Prostate gland (tissue), 2 donors: ENCODE measurements at regions not wholly inside any gene's neighbourhood (a gene's known extent, or its start where the extent isn't known, plus 50 kb on each side); places are given as distances from the start of the nearest gene placed in this dataset.

Source experiments
- POLR2AphosphoS5 ChIP-seq: sonication (generic); formaldehyde crosslinking; IDR thresholded peaks from one replicate; pipeline ENCODE4 v1.6.1; 2017; ENCODE audit warnings: antibody characterized with exemption
- TF ChIP-seq, protein P1 (sequence below), 4 experiments: fragments of 200-600 bp in 2 of 4; fragments of 450-650 bp in 2 of 4; sonication (generic) in 2 of 4; IDR thresholded peaks; 1 replicate in 3 of 4; 2 replicates in 1 of 4; pipeline ENCODE4 v1.5.1; 2016 to 2019; ENCODE audit warnings: antibody characterized with exemption in 4 of 4, mild to moderate bottlenecking in 2 of 4, moderate library complexity in 2 of 4

GRCh38 chr3:73179601-73180000 lies 118.1 kb downstream of the EBLN2 start:
- TF ChIP-seq POLR2AphosphoS5, result no peak
- TF ChIP-seq, protein P1, sequence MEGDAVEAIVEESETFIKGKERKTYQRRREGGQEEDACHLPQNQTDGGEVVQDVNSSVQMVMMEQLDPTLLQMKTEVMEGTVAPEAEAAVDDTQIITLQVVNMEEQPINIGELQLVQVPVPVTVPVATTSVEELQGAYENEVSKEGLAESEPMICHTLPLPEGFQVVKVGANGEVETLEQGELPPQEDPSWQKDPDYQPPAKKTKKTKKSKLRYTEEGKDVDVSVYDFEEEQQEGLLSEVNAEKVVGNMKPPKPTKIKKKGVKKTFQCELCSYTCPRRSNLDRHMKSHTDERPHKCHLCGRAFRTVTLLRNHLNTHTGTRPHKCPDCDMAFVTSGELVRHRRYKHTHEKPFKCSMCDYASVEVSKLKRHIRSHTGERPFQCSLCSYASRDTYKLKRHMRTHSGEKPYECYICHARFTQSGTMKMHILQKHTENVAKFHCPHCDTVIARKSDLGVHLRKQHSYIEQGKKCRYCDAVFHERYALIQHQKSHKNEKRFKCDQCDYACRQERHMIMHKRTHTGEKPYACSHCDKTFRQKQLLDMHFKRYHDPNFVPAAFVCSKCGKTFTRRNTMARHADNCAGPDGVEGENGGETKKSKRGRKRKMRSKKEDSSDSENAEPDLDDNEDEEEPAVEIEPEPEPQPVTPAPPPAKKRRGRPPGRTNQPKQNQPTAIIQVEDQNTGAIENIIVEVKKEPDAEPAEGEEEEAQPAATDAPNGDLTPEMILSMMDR (IDR thresholded peaks at IDR 0.05), result no peak
